ENCODE measurements at regions not wholly inside any gene's neighbourhood (a gene's known extent, or its start where the extent isn't known, plus 50 kb on each side); places are given as distances from the start of the nearest gene placed in this dataset.
A peak's percentile ranks its signal among the peaks of the same experiment; 100 is the strongest.

GRCh38 chrX:39869846-39870601 lies 227.7 kb downstream of the BCOR start:
- DNase-seq (ENCODE audit: low read depth, low spot score): peak; percentile 27

- DNase-seq (ENCODE audit: low read depth, low spot score): no peak
These were observed 226.1 kb downstream of the BCOR start for GRCh38 chrX:39871648-39872047.

GRCh38 chrX:39873117-39873516 lies 224.6 kb downstream of the BCOR start:
- no peak for DNase-seq (ENCODE audit: low read depth, low spot score)

- no peak for DNase-seq (ENCODE audit: low read depth, low spot score)
These were observed 223.4 kb downstream of the BCOR start for GRCh38 chrX:39874202-39874816.

- no peak for DNase-seq (ENCODE audit: low read depth, low spot score)
These were observed 221.7 kb downstream of the BCOR start for GRCh38 chrX:39875834-39876628.

GRCh38 chrX:39877905-39878304 lies 219.9 kb downstream of the BCOR start:
- no peak for DNase-seq (ENCODE audit: low read depth, low spot score)

- no peak for DNase-seq (ENCODE audit: low read depth, low spot score)
These were observed 214.1 kb downstream of the BCOR start for GRCh38 chrX:39883666-39884065.

- peak; percentile 57 for DNase-seq (ENCODE audit: low read depth, low spot score)
These were observed 211.5 kb downstream of the BCOR start for GRCh38 chrX:39886282-39886681.

- DNase-seq (ENCODE audit: low read depth, low spot score): no peak
These were observed 209.0 kb downstream of the BCOR start for GRCh38 chrX:39888730-39889129.

GRCh38 chrX:39889704-39890103 lies 208.1 kb downstream of the BCOR start:
- DNase-seq (ENCODE audit: low read depth, low spot score): no peak

GRCh38 chrX:39890807-39891206 lies 207.0 kb downstream of the BCOR start:
- DNase-seq (ENCODE audit: low read depth, low spot score): no peak

- no peak for DNase-seq (ENCODE audit: low read depth, low spot score)
These were observed 206.0 kb downstream of the BCOR start for GRCh38 chrX:39891781-39892180.

- no peak for DNase-seq (ENCODE audit: low read depth, low spot score)
These were observed 204.1 kb downstream of the BCOR start for GRCh38 chrX:39893417-39894338.

GRCh38 chrX:39894683-39895082 lies 203.1 kb downstream of the BCOR start:
- DNase-seq (ENCODE audit: low read depth, low spot score): no peak

GRCh38 chrX:39895218-39896110 lies 202.3 kb downstream of the BCOR start:
- DNase-seq (ENCODE audit: low read depth, low spot score): no peak

GRCh38 chrX:39896951-39897740 lies 200.6 kb downstream of the BCOR start:
- peak; percentile 86 for DNase-seq (ENCODE audit: low read depth, low spot score)

GRCh38 chrX:39897741-39898097 lies 200.0 kb downstream of the BCOR start:
- no peak for DNase-seq (ENCODE audit: low read depth, low spot score)

- DNase-seq (ENCODE audit: low read depth, low spot score): no peak
These were observed 199.6 kb downstream of the BCOR start for GRCh38 chrX:39898147-39898546.

GRCh38 chrX:39899059-39899458 lies 198.7 kb downstream of the BCOR start:
- no peak for DNase-seq (ENCODE audit: low read depth, low spot score)
